GM23248 (cell line): ENCODE measurements at regions not wholly inside any gene's neighbourhood (a gene's known extent, or its start where the extent isn't known, plus 50 kb on each side); places are given as distances from the start of the nearest gene placed in this dataset.

Experiments used
- DNase-seq: peaks from one replicate; pipeline ENCODE4 v3.0.0-alpha.2; 2015
- H2AFZ ChIP-seq: fragments of 200-600 bp; sonication (generic); 2 replicates; pipeline ENCODE4 v1.6.1; 2016; ENCODE audit warnings: antibody characterized with exemption
- H3F3A ChIP-seq: fragments of 200-600 bp; sonication (generic); 2 replicates; pipeline ENCODE4 v1.6.1; 2016; ENCODE audit warnings: mild to moderate bottlenecking, antibody characterized with exemption, mixed run types; ENCODE audit not compliant: insufficient read depth
- H3K27ac ChIP-seq: fragments of 200-600 bp; sonication (generic); 2 replicates; pipeline ENCODE4 v1.5.1; 2016; ENCODE audit warnings: mild to moderate bottlenecking
- H3K27me3 ChIP-seq: fragments of 200-600 bp; sonication (generic); replicated peaks from 2 replicates; pipeline ENCODE4 v1.6.1; 2016; ENCODE audit warnings: mild to moderate bottlenecking; ENCODE audit not compliant: insufficient read depth
- H3K36me3 ChIP-seq: fragments of 200-600 bp; sonication (generic); 2 replicates; pipeline ENCODE4 v1.6.1; 2016; ENCODE audit warnings: low read depth, mild to moderate bottlenecking
- H3K4me1 ChIP-seq: fragments of 200-600 bp; sonication (generic); 2 replicates; pipeline ENCODE4 v1.6.1; 2016; ENCODE audit warnings: mild to moderate bottlenecking; ENCODE audit not compliant: insufficient read depth
- H3K4me2 ChIP-seq: fragments of 200-600 bp; sonication (generic); one replicate; pipeline ENCODE4 v1.6.1; 2016; ENCODE audit warnings: mild to moderate bottlenecking; ENCODE audit not compliant: unreplicated experiment
- H3K4me3 ChIP-seq: fragments of 200-600 bp; sonication (generic); 2 replicates; pipeline ENCODE4 v1.5.1; 2016; ENCODE audit warnings: mild to moderate bottlenecking
- H3K79me2 ChIP-seq: fragments of 200-600 bp; sonication (generic); 2 replicates; pipeline ENCODE4 v1.6.1; 2016; ENCODE audit warnings: mild to moderate bottlenecking; ENCODE audit not compliant: insufficient read depth
- H3K9ac ChIP-seq: fragments of 200-600 bp; sonication (generic); 2 replicates; pipeline ENCODE4 v1.6.1; 2016; ENCODE audit warnings: mild to moderate bottlenecking
- H3K9me2 ChIP-seq: fragments of 200-600 bp; sonication (generic); 2 replicates; pipeline ENCODE4 v1.6.1; 2016; ENCODE audit warnings: mixed run types, mild to moderate bottlenecking, moderate library complexity; ENCODE audit not compliant: insufficient read depth
- H3K9me3 ChIP-seq: fragments of 200-600 bp; sonication (generic); one replicate; pipeline ENCODE4 v1.6.1; 2017; ENCODE audit warnings: low read depth
- H4K20me1 ChIP-seq: fragments of 200-600 bp; sonication (generic); 2 replicates; pipeline ENCODE4 v1.6.0; 2016; ENCODE audit not compliant: insufficient read depth
- EZH2 ChIP-seq: fragments of 200-600 bp; sonication (generic); IDR thresholded peaks from 2 replicates; pipeline ENCODE4 v1.6.1; 2018; ENCODE audit warnings: antibody characterized with exemption, mild to moderate bottlenecking; ENCODE audit not compliant: insufficient read depth, poor library complexity, severe bottlenecking
- EZH2phosphoT487 ChIP-seq: fragments of 200-600 bp; sonication (generic); IDR thresholded peaks from 2 replicates; pipeline ENCODE4 v1.6.1; 2018; ENCODE audit warnings: antibody characterized with exemption, moderate library complexity, mild to moderate bottlenecking, low read depth; ENCODE audit not compliant: insufficient read depth
- WGBS, 2 experiments: methylation state at CpG; one replicate each; pipeline ENCODE4 v1.1.6; 2015 to 2017; ENCODE audit warnings: low lambda C conversion rate in 2 of 2, low coverage in 1 of 2; ENCODE audit errors: missing lambda C conversion rate in 2 of 2; 5-methylcytosine and 5-hydroxymethylcytosine counted together
- in situ Hi-C: fragments of 300-500 bp; cut with MboI; formaldehyde crosslinking; loops from 2 replicates; pipeline ENCODE4 v1.15.0; 2020

DNA sequence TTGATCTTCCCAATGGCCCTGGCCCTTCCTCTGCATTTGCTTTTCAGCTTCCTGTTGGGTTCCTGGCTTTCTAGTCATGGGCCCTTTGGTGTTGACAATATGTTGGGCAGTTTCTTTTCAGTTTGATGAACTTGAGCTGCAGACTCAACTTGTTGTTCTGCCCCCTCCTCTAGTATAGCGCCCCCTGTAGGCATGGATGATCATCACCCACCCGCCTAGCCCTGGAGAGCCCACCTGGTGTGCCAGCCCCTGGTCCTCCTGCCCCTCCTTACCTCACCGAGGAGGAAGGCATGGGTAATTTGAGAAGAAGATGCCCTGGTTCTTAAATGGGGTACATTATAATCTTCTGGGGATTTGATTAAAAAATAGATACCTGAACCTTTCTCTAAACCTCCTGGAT is 271.2 kb downstream of the SNX10 start:
- Histone ChIP-seq H3K4me2 (no peak overlapping the region), H3K9me2 (no peaks in the 10 kb centered on the region), H3F3A (no peaks in the 10 kb centered on the region), H3K27ac (no peak overlapping the region), H3K9me3 (no peaks in the 10 kb centered on the region), H4K20me1 (no peaks in the 10 kb centered on the region), H3K36me3 (no peaks in the 10 kb centered on the region), H3K27me3 (no peaks in the 10 kb centered on the region), H3K4me1 (no peaks in the 10 kb centered on the region), H2AFZ (no peak overlapping the region), H3K79me2 (no peaks in the 10 kb centered on the region), H3K4me3 (no peak overlapping the region), H3K9ac (no peak overlapping the region)
- TF ChIP-seq EZH2phosphoT487, result no peak
- no peak for TF ChIP-seq EZH2
- WGBS, 2 experiments, result 29 to 30% methylated on average over 3 of the region's 3 CpGs
- in situ Hi-C loops, result no loop called here
- no peak for DNase-seq

DNA sequence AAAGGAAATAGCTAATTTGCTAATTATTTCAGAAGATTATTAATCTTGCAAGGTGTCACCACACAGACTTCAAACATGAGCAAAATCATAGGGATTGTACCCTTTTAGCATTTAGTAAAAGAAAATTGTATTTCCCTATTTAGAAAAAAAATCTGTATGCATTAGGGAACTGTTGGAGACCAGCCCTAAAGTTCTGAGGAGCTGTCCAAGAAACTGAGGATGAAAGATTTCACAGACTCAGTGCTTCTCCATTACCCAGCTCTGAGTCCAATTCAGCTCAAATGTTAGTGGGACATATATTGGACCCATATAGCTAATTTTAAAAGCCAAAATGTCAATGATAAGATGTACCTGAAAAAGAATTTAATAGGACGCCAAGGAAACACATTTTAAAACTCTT is 271.7 kb downstream of the SNX10 start:
- TF ChIP-seq EZH2phosphoT487, result no peak
- no peak for TF ChIP-seq EZH2
- Histone ChIP-seq H3K9ac (no peak overlapping the region), H3K79me2 (no peaks in the 10 kb centered on the region), H4K20me1 (no peaks in the 10 kb centered on the region), H3F3A (no peaks in the 10 kb centered on the region), H3K4me1 (no peaks in the 10 kb centered on the region), H3K9me3 (no peaks in the 10 kb centered on the region), H3K27ac (no peak overlapping the region), H2AFZ (no peak overlapping the region), H3K9me2 (no peaks in the 10 kb centered on the region), H3K4me3 (no peak overlapping the region), H3K36me3 (no peaks in the 10 kb centered on the region), H3K4me2 (no peak overlapping the region), H3K27me3 (no peaks in the 10 kb centered on the region)
- WGBS, 2 experiments, result 34 to 47% methylated on average over 1 of the region's 1 CpG
- in situ Hi-C loops, result no loop called here
- no peak for DNase-seq

DNA sequence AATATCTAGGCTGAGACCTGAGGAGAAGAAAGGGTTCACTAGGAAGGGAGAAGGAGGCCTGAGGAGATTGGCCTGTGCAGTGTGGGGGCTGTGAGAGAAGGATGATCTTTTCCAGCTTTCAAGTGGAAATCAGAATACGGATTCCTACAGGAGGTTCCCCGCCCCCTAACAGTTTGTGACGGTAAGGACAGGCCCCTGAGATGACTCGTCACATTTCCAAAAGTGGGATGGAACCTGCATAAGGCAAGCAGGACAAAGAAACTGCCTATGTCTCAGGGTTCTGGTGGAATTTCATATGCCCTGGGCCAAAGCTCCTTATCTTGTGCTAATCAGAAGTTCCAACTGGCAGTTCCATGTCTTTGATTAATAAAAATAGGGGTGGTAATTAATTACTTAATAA is 275.6 kb downstream of the SNX10 start:
- Histone ChIP-seq H3K27ac (no peak overlapping the region), H3K4me2 (no peak overlapping the region), H2AFZ (no peak overlapping the region), H3F3A (no peaks in the 10 kb centered on the region), H3K27me3 (no peaks in the 10 kb centered on the region), H3K9ac (no peak overlapping the region), H3K36me3 (no peaks in the 10 kb centered on the region), H3K4me3 (no peak overlapping the region), H3K9me3 (no peaks in the 10 kb centered on the region), H3K79me2 (no peaks in the 10 kb centered on the region), H3K9me2 (no peaks in the 10 kb centered on the region), H4K20me1 (no peaks in the 10 kb centered on the region), H3K4me1 (no peaks in the 10 kb centered on the region)
- TF ChIP-seq EZH2phosphoT487, result no peak
- no peak for TF ChIP-seq EZH2
- 13 to 23% methylated on average over 4 of the region's 4 CpGs for WGBS, 2 experiments
- no peak for DNase-seq
- in situ Hi-C loops, result no loop called here

DNA sequence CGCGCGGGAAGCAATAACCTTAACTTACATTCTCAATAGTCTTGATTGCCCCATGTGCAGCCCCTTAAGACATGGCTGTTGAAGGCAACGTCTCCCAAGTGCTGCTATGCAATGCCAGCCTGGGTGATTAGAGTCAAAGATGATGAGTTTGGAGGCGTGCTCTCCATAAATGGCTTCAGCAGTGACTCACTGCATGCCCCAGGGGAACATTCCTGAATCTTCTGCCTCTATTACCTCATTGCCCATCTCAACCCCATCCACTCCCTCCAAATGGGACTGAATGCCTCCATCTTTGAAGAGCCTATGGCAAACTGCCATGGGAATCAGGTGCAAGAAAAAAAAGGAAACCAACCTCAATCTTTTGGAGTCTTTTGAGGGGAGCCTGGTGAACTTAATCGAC is 282.8 kb downstream of the SNX10 start:
- in situ Hi-C loops, result no loop called here
- no peaks in the 10 kb centered on the region for H3K9me2 ChIP-seq
- no peaks in the 10 kb centered on the region for H3K79me2 ChIP-seq
- no peaks in the 10 kb centered on the region for H3K36me3 ChIP-seq
- no peak overlapping the region for H2AFZ ChIP-seq
- H3K9ac ChIP-seq, result no peak overlapping the region
- H3K9me3 ChIP-seq, result no peaks in the 10 kb centered on the region
- WGBS, 2 experiments, result 71% methylated on average over 6 of the region's 6 CpGs
- no peak overlapping the region for H3K4me2 ChIP-seq
- no peak overlapping the region for H3K4me3 ChIP-seq
- no peaks in the 10 kb centered on the region for H3K4me1 ChIP-seq
- TF ChIP-seq EZH2 (no peak), EZH2phosphoT487 (no peak)
- H3K27ac ChIP-seq, result no peak overlapping the region
- H3F3A ChIP-seq, result no peaks in the 10 kb centered on the region
- no peaks in the 10 kb centered on the region for H3K27me3 ChIP-seq
- no peaks in the 10 kb centered on the region for H4K20me1 ChIP-seq
- DNase-seq, result peak; percentile 19

DNA sequence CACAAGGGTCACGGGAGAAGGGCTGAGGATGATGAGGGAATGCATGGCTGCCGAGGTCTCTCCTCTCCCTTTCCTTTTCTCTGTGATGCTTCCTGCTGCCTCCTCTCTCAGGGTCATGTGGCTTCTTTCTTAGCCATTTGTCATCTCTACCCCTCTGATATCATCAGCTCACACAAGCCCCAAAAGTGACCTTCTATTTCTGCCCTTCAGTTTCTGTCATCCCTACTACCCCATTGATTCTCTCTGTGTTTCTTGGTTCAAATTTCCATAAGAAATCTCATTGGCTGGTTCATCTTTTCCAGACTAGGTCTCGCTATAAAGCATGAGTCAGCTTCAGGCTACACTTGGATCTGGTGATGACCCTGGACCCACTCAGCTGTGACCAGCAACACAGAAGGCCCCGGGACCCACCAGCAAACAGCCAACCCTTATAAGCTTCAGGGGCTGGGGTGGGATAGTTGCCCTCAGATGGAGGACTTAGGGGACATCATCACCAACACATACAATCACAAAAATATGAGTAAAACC is 284.3 kb downstream of the SKAP2 start:
- H3K79me2 ChIP-seq, result no peaks in the 10 kb centered on the region
- WGBS, 2 experiments, result 52 to 53% methylated on average over 4 of the region's 4 CpGs
- DNase-seq, result no peak
- H3K4me1 ChIP-seq, result no peaks in the 10 kb centered on the region
- in situ Hi-C loops, result no loop called here
- no peak overlapping the region for H3K4me3 ChIP-seq
- H3K27me3 ChIP-seq, result no peaks in the 10 kb centered on the region
- no peaks in the 10 kb centered on the region for H3K36me3 ChIP-seq
- no peaks in the 10 kb centered on the region for H4K20me1 ChIP-seq
- no peak overlapping the region for H3K27ac ChIP-seq
- H3K4me2 ChIP-seq, result no peak overlapping the region
- no peak overlapping the region for H3K9ac ChIP-seq
- TF ChIP-seq EZH2 (no peak), EZH2phosphoT487 (no peak)
- H3K9me2 ChIP-seq, result no peaks in the 10 kb centered on the region
- no peak overlapping the region for H2AFZ ChIP-seq
- H3F3A ChIP-seq, result no peaks in the 10 kb centered on the region
- no peaks in the 10 kb centered on the region for H3K9me3 ChIP-seq
